ENCODE measurements at regions not wholly inside any gene's neighbourhood (a gene's known extent, or its start where the extent isn't known, plus 50 kb on each side); places are given as distances from the start of the nearest gene placed in this dataset.

- TF ChIP-seq CTCF (IDR thresholded peaks at IDR 0.05) (no peak), REST (IDR thresholded peaks at IDR 0.05; ENCODE audit: insufficient read depth in 1 of 2, low read depth in 2 of 2, low read length in 1 of 2) (no peak), SIN3A (IDR thresholded peaks at IDR 0.05; ENCODE audit: borderline replicate concordance, insufficient read depth, low read depth, low read length) (no peak), POLR2AphosphoS5 (IDR thresholded peaks at IDR 0.05; ENCODE audit: low read depth, low read length) (no peak)
These were observed 306.8 kb upstream of the PLXNA2 start for GRCh38 chr1:208551024-208551423.
